Posterior cingulate gyrus (tissue), 11 donors: ENCODE measurements at regions not wholly inside any gene's neighbourhood (a gene's known extent, or its start where the extent isn't known, plus 50 kb on each side); places are given as distances from the start of the nearest gene placed in this dataset.

Experiments
- DNase-seq, 10 donors: peaks; one replicate each; pipeline versions ENCODE4 v3.0.0 to v3.0.0-alpha.2; 2020 to 2021; ENCODE audit warnings: mixed read lengths in 3 of 10
- intact Hi-C: fragments of 100-400 bp; cut with DNase I; formaldehyde crosslinking; loops from one replicate; pipeline ENCODE4 v1.15.1; 2023

- no peak for DNase-seq
- intact Hi-C loops = no loop called here
Observed at GRCh38 chr3:137948400-137949072, 61.4 kb upstream of the CLDN18 start.

GRCh38 chr3:137958636-137959035, 51.3 kb upstream of the CLDN18 start:
- DNase-seq = no peak
- intact Hi-C loops = no loop called here
